CD14-positive monocyte (primary cell): ENCODE measurements at regions not wholly inside any gene's neighbourhood (a gene's known extent, or its start where the extent isn't known, plus 50 kb on each side); places are given as distances from the start of the nearest gene placed in this dataset.

Experiments used
- DNase-seq, 3 donors: peaks; one replicate each; pipeline ENCODE4 v3.0.0-alpha.2; 2011 to 2022
- H2AFZ ChIP-seq: 2 replicates; pipeline ENCODE4 v1.6.0; 2012; ENCODE audit warnings: mild to moderate bottlenecking, low read depth, low read length, inconsistent platforms; ENCODE audit not compliant: insufficient read depth, poor library complexity, severe bottlenecking
- H3K27ac ChIP-seq, 2 donors: 1 replicate in 1 of 2; 2 replicates in 1 of 2; pipeline ENCODE4 v1.5.1; 2012 to 2013; ENCODE audit warnings: low read length in 2 of 2, control low read depth in 1 of 2, inconsistent platforms in 1 of 2, low read depth in 1 of 2, mild to moderate bottlenecking in 1 of 2
- H3K27me3 ChIP-seq, 2 donors: one replicate each; pipeline versions ENCODE4 v1.6.0 to v1.6.1; 2011 to 2013; ENCODE audit warnings: low read length in 2 of 2; ENCODE audit not compliant: control insufficient read depth in 2 of 2, insufficient read depth in 2 of 2
- H3K36me3 ChIP-seq, 2 donors: replicated peaks in 1 of 2; 1 replicate in 1 of 2; 2 replicates in 1 of 2; pipeline versions ENCODE4 v1.5.1 to v1.6.1; 2012 to 2013; ENCODE audit warnings: low read length in 2 of 2, control low read depth in 1 of 2, inconsistent platforms in 1 of 2, mild to moderate bottlenecking in 1 of 2; ENCODE audit not compliant: insufficient read depth in 2 of 2, control insufficient read depth in 1 of 2
- H3K4me1 ChIP-seq, 2 donors: 1 replicate in 1 of 2; 2 replicates in 1 of 2; pipeline versions ENCODE4 v1.5.1 to v1.6.1; 2012 to 2013; ENCODE audit warnings: low read length in 2 of 2, control low read depth in 1 of 2, inconsistent platforms in 1 of 2, mild to moderate bottlenecking in 1 of 2, moderate library complexity in 1 of 2; ENCODE audit not compliant: insufficient read depth in 2 of 2, control insufficient read depth in 1 of 2
- H3K4me2 ChIP-seq: replicated peaks from 2 replicates; pipeline ENCODE3; 2012; ENCODE audit warnings: low read length, moderate library complexity, mild to moderate bottlenecking; ENCODE audit not compliant: poor library complexity, severe bottlenecking; ENCODE audit errors: extremely low read depth
- H3K4me3 ChIP-seq, 3 experiments: fragments of 200-600 bp in 1 of 3; sonication (generic) in 1 of 3; replicated peaks in 1 of 3; 1 replicate in 2 of 3; 2 replicates in 1 of 3; pipeline ENCODE4 v1.5.1; 2011 to 2013; ENCODE audit warnings: low read length in 3 of 3, mild to moderate bottlenecking in 3 of 3, control low read depth in 2 of 3, low read depth in 2 of 3, inconsistent platforms in 1 of 3, moderate library complexity in 1 of 3
- H3K79me2 ChIP-seq: 2 replicates; pipeline ENCODE4 v1.6.0; 2012; ENCODE audit warnings: mild to moderate bottlenecking, control low read depth, inconsistent platforms, low read length, moderate library complexity; ENCODE audit not compliant: insufficient read depth
- H3K9ac ChIP-seq: 2 replicates; pipeline ENCODE4 v1.6.0; 2017; ENCODE audit warnings: low read length, mild to moderate bottlenecking; ENCODE audit not compliant: insufficient read depth, poor library complexity, severe bottlenecking
- H3K9me3 ChIP-seq, 2 donors: replicated peaks in 1 of 2; 1 replicate in 1 of 2; 2 replicates in 1 of 2; pipeline versions ENCODE4 v1.5.1 to v1.6.1; 2012 to 2013; ENCODE audit warnings: low read length in 2 of 2, control low read depth in 1 of 2; ENCODE audit not compliant: control insufficient read depth in 1 of 2, insufficient read depth in 1 of 2
- H4K20me1 ChIP-seq: 2 replicates; pipeline ENCODE4 v1.6.0; 2012; ENCODE audit warnings: mild to moderate bottlenecking, low read length, control low read depth, moderate library complexity; ENCODE audit not compliant: insufficient read depth
- H3K27ac Mint-ChIP-seq, 7 donors: one replicate each; pipeline ENCODE4 v1.8.0; 2020; ENCODE audit warnings: mild to moderate bottlenecking in 7 of 7, mixed read lengths in 7 of 7, moderate library complexity in 6 of 7, inconsistent platforms in 2 of 7
- H3K27me3 Mint-ChIP-seq, 3 donors: one replicate each; pipeline ENCODE4 v1.8.0; 2021 to 2022; ENCODE audit warnings: low read depth in 3 of 3, mild to moderate bottlenecking in 3 of 3, mixed read lengths in 3 of 3, moderate library complexity in 3 of 3, inconsistent platforms in 1 of 3
- H3K36me3 Mint-ChIP-seq, 2 donors: one replicate each; pipeline ENCODE4 v1.8.0; 2020; ENCODE audit warnings: mixed read lengths in 2 of 2, inconsistent platforms in 1 of 2, mild to moderate bottlenecking in 1 of 2
- H3K4me1 Mint-ChIP-seq: one replicate; pipeline ENCODE4 v1.8.0; 2020; ENCODE audit warnings: mild to moderate bottlenecking, mixed read lengths
- H3K4me3 Mint-ChIP-seq, 2 donors: one replicate each; pipeline ENCODE4 v1.8.0; 2020; ENCODE audit warnings: mild to moderate bottlenecking in 2 of 2, mixed read lengths in 2 of 2, moderate library complexity in 1 of 2
- H3K9me3 Mint-ChIP-seq, 7 donors: one replicate each; pipeline ENCODE4 v1.8.0; 2020 to 2022; ENCODE audit warnings: mixed read lengths in 7 of 7, mild to moderate bottlenecking in 6 of 7, moderate library complexity in 6 of 7, inconsistent platforms in 2 of 7
- CTCF ChIP-seq: fragments of 200-600 bp; IDR thresholded peaks from one replicate; pipeline ENCODE4 v1.8.0; 2022; ENCODE audit warnings: antibody characterized with exemption, mild to moderate bottlenecking
- WGBS: methylation state at CpG from one replicate; pipeline ENCODE4 v1.1.5; 2013; ENCODE audit warnings: missing lambda C conversion rate; ENCODE audit not compliant: insufficient coverage; 5-methylcytosine and 5-hydroxymethylcytosine counted together
- intact Hi-C, 2 donors: fragments of 100-400 bp; cut with micrococcal nuclease; formaldehyde crosslinking; loops; one replicate each; pipeline versions ENCODE4 v1.15.0 to v1.15.1; 2023

- Histone ChIP-seq H3K9ac (no peak overlapping the region), H3K27ac (no peak overlapping the region), H3K79me2 (no peaks in the 10 kb centered on the region), H4K20me1 (no peaks in the 10 kb centered on the region), H3K9me3 (no peaks in the 10 kb centered on the region), H3K27me3 (peaks cover 2% of the 10 kb centered on the region in 2 donors), H3K4me3 (no peak overlapping the region), H3K36me3 (no peaks in the 10 kb centered on the region), H2AFZ (no peak overlapping the region), H3K4me1 (no peaks in the 10 kb centered on the region), H3K4me2 (no peak overlapping the region)
- no peak overlapping the region for H3K27ac Mint-ChIP-seq
- H3K4me3 Mint-ChIP-seq: no peak overlapping the region
- TF ChIP-seq CTCF: no peak
- H3K27me3 Mint-ChIP-seq: peaks cover 3 to 17% (median 7%) of the 10 kb centered on the region in 3 donors
- no CpG with 5 or more reads among the region's 1 CpG for WGBS
- no peak for DNase-seq
- H3K9me3 Mint-ChIP-seq: peaks cover 0 to 2% (median 0%) of the 10 kb centered on the region in 7 donors
- peaks cover 1% of the 10 kb centered on the region for H3K4me1 Mint-ChIP-seq
- H3K36me3 Mint-ChIP-seq: no peaks in the 10 kb centered on the region
- intact Hi-C loops: no loop called here
Measured at GRCh38 chr5:135641319-135641718, 62.5 kb upstream of the CXCL14 start.

DNA sequence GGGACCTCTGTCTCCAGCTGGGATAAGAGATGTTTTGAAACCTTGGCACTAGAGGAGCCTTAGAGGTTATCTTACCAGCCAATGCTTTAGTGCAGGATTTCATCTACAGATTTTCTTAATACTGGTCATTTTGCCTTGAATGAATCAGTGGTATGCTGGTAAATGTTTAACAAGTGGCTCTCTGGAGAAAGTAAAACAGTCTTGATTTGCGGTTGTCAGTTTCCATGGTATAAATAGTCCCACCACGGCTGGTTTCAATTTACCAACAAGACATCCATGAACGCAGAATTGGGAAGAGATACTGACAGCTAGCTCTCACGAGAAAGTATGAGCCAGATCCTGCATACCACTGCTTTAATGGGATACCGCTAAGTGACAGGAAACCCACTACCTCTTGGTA is 56.7 kb upstream of the CXCL14 start:
- no peaks in the 10 kb centered on the region for H3K36me3 Mint-ChIP-seq
- Histone ChIP-seq H3K4me3 (no peak overlapping the region), H3K9me3 (no peaks in the 10 kb centered on the region), H3K9ac (no peak overlapping the region), H3K4me1 (peaks cover 3 to 8% of the 10 kb centered on the region in 2 donors), H3K36me3 (no peaks in the 10 kb centered on the region), H3K79me2 (no peaks in the 10 kb centered on the region), H3K27ac (no peak overlapping the region), H4K20me1 (no peaks in the 10 kb centered on the region), H3K4me2 (no peak overlapping the region), H2AFZ (no peak overlapping the region), H3K27me3 (peaks cover 0 to 2% of the 10 kb centered on the region in 2 donors)
- intact Hi-C loops: no loop called here
- H3K4me1 Mint-ChIP-seq: peaks cover 9% of the 10 kb centered on the region
- H3K27me3 Mint-ChIP-seq: peaks cover 1 to 11% (median 7%) of the 10 kb centered on the region in 3 donors
- no peak overlapping the region for H3K27ac Mint-ChIP-seq
- H3K4me3 Mint-ChIP-seq: no peak overlapping the region
- H3K9me3 Mint-ChIP-seq: peaks cover 0 to 12% (median 5%) of the 10 kb centered on the region in 7 donors
- no peak for TF ChIP-seq CTCF
- no peak for DNase-seq
- 70% methylated on average over 4 of the region's 5 CpGs for WGBS
